LoVo (cell line): ENCODE measurements at regions not wholly inside any gene's neighbourhood (a gene's known extent, or its start where the extent isn't known, plus 50 kb on each side); places are given as distances from the start of the nearest gene placed in this dataset.

Experiments
- DNase-seq: peaks from one replicate; pipeline ENCODE4 v3.0.0-alpha.2; 2016; ENCODE audit warnings: low spot score

DNA sequence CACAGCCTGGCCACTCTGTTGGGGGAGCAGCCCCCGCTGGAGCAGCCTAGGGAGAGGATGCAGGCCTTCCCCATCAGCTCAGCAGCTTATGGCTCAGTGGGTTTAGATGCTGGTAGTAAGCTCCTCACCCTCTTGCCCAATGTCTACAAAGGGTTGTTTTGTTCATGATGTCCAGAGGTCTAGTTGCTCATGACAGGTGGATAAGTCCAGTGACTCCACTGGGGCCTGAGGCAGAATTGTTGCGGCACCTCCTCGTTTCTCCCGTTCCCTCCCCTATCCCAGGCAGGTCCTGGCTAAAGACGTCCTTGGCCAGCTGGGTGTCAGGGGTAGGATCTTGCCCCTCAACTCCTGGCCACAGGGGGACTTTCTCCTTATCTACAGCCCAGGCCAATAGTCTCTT lies 233.5 kb upstream of the B3GAT1 start:
- DNase-seq: no peak

DNA sequence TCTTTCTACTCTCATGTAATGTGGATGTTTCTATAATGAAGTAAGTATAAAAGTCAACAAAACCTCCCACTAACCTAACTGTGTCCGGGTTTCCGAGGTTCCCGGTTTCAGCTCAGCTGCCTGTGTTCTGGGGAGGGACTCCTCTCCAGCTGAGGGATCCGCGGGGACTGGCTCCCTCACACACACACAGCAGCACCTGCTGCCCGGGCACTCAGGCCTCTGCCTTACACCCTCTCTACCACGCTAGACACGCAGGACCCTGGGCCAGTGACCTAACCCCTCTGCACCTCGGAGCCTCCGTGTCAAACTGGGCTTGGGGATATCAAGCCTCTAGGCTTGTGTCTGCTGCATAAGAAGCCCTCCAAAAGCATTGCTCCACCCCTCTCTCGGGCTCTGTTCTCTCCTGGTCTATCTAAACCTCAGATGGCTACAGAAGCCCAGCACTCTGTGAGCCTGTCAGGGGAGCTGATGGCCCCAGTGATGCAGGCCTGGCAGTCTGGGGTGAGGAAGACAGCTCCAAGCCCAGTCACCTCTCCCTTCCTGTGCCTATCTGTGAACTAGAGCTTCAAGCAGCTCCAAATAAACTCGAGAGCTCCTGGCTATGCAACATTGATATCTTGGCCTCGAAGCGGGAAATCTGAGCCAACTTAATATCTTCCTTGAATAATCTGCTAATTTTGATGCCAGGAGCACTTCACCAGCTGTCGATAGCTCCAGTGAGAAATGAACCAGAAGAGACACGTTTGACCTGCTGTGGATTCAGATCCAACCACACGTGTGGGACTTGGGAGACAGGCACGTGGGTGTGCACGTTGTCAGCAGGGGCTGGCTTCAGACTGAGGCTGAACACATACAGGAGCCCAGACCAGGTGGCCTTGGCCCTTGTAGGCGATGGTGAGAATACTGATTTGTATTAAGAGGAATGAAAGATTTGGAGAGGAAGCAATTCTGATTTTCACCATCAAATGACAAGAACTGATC lies 232.7 kb upstream of the B3GAT1 start:
- no peak for DNase-seq

DNA sequence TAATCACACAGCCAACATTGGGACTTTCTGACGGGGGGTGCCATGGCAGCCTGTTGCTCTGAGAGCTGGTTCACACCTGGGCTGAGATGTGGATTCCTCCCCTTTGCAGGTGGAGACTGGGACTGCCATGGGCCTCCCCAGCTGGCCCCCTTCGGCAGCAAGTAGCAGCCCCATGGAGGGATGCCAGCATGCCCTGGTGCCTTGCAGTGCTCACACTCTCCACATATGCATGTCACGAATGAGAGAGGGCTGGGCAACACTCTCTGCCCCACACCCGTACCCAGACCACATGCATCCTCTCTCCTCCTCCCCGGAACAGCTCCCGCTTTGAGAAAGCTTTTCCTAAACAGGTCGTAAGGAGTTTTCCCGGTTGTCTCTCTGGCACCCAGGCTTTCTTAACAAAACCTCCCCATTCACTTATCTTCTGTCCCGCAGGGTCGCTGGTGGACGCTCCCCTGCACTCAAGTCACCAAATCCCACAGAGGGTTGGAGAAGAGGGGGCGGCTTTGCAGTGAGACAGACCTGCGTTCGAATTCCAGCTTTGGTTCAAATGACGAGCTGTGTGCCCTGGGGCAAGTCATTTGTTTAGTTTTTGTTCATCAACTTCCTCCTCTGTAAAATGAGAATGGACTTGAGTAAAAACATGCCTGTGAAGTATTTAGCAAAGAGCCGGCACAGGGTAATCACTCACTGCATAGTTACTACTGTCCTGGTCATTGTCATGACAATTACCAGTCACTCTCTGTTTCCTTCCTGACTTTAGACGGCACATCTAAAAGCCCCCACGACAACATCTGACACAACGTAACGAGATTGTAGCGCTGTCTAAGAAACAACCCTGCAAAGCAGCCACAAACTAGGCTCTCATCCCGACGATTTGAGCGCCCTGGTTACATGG lies 231.3 kb upstream of the B3GAT1 start:
- no peak for DNase-seq

DNA sequence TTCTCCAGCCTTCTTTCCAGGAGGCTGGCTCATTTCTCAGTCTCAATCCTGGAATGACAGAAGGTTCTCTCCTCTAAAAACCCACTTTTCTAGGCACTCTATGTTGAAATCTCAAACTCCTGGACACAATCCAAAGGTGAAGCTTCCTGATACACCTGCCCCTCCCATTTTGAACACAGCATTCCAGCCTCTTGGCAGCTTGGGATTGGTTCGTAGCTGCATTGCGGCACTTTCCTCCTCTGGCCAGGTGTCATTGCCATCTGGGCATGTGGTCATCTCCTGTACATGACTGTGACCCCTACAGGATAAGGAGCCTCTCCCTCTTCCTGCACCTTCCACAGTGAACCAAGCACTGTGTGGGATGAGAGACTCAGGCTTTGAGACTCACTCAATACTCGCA lies 230.2 kb upstream of the B3GAT1 start:
- DNase-seq: no peak

DNA sequence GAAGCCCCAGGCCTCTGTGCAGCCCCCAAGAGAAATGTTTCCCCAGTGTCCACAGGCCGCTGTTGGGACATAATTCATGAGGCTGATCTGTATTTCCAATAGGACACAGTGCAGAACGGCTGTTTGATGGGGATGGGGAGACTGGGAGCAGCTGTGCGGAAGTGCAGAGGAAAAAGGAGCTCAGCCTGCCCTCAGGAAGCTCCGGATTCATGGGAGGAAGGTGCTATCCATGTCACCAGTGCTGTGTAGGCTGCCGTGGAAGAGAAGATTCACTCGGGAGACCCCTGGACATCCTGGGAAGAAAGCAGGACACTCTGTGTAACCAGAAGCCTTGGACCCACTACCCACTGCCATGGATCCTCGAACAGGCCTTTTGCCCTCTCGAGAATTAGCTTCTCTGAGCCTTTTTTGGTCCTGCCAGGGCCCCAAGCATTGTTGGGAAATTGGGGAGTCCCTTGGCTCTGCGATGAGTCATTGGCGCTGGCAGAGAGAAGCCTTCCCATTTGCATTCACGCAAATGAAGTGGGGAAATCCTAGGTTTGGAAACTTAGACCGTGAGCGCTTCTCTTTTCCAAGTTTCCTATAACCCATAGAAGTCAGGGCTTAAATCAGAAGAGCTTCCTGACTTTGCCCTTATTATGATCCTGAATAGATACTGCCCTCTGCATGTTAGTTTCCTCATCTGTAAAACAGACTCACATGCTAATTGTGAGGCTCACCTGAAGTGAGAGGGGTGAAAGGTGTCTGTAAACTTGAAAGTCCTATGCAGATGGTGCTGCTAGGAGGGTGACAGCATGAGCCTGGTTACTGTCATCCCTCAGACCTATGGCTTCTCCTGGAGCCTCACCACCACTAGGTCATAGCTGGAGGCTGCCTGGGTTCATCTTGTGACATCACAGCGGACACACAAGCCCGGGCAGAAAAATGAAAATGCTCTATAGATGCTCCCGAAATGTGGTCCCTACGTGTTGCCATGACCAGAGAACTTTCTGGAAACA lies 229.2 kb upstream of the B3GAT1 start:
- DNase-seq: no peak

DNA sequence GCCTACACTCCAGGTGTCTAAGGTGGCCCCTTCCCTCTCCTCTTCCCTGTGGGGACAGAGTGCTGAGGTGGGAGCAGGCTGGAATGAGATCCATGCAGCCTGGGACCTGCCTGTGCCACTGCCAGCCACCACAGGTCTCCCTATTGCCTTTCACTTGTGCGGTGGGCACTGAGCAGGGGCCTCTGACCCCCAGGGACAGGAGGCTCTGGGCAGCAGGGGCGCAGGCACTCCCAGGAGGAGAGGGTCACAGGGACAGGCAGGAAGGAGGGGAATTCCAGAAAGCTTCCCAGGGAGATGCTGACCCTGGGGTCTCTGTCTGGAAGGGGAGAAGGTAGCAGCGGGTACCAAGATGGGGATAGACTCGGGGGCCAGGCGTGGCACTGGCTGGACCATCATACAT lies 228.5 kb upstream of the B3GAT1 start:
- DNase-seq: no peak

GRCh38 chr11:134639586-134640330 lies 227.7 kb upstream of the B3GAT1 start:
- DNase-seq: peak; percentile 25

DNA sequence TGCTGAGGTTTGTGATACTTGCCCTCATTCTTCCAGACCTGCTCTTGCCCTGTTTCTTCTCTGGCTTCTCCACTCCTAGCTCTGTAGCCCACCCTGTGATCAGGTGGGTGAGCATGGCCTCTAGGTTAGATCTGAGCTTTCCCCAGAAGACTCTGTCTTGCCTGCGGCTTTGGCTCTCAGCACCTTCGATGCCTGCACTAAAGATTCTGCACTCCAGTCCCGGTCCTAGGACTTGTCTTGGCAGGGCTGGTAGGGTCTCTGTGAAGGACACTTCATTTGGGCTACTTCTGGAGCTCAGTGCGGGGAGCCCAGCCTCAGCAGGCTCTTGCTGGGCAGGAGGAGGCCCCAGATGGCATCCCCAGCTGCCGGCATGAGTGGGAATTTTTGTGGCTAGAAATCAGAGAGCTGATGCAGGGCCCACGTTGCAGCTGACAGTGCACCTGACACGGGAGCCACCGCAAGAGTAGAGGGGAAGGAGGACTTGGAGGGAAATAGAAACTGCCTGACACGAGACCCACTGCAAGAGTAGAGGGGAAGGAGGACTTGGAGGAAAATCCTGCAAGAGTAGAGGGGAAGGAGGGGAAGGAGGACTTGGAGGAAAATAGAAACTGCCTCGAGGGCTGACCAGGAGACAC lies 226.9 kb upstream of the B3GAT1 start:
- no peak for DNase-seq

DNA sequence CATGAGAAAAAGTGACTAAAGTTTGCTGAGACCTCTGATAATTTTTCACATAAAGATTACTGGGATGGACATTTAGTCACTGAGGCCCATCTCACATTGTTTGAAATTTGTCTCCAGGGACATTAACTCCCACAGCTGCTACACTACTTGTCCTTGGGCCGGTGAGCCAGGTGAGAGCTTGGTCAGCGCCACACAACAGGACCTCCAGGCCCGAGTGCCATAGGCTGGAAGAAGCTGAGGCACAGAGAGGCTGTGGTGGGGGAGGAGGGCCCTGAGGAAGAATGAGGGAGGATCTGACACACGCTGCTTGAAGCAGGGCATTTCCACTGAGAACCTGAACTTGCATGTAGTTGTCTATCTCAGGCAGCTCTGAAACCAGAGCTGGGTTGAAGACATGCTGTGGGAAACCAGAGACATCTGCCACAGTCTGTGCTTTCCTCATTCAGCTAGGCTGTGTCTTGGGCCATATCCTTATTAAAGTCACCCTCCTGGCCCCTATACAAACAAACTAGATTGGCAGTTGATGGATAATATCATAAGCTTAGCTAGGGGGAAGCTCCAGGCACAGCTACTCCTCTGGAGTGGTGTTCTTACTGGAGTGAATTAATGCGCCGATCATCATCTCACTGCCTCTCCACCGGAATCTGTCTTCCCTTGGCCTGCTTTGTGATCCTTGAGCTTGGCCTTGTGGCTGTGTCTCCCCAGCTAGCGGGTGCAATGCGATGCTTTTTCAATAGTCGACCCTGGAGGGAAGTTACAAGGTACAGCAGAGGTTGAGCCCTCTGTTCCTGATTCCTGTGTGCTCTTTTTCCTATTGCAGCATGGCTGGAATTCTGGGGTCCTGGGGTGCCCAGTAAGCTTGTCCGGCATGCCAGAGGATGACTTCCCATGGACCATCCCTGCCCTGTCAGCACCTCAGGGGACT lies 225.3 kb upstream of the B3GAT1 start:
- no peak for DNase-seq

GRCh38 chr11:134636071-134636470 lies 224.0 kb upstream of the B3GAT1 start:
- DNase-seq: no peak

DNA sequence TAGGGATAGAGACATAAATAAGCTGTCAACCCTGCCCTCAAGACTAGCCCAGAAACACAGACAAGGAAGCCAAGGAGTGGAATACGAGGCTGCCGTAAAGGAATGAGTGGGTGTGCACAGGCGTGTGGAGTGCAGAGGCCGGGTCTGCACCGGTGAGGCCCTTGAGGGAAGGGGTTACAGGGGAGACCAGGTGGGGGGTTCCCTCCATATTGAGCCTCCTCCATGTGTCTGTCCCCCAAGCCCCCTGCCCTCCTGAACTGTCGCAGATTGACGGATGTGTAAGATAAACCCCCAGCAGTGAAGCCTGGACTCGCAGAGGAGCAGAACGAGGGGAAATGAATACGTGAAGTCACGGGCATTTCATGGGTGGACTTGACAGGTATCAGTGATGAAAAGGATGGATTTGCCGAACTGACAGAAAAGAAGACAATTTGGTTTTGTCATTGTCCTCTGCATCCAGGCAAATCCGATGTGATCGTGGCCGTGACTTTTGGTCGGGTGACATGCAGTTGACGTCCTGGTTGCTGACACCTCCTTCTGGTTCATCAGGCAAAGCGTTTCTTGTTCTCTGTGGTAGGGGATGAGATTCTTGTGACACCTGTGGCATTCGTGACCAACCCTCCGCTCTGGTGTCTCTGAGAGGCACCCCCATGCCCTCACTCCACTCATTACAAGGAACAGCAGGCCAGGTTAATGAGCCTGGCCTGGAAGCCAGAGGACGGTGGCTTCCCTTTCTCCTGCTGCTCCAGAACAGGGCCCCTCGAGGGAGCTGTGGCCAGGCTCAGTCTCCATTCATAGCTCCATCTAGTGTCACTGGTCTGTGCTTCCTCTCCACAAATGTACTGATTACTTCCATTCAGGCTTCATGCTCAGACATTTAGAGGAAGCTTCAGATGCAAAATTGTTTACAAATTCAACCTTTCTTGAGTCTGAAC lies 223.1 kb upstream of the B3GAT1 start:
- no peak for DNase-seq

GRCh38 chr11:134633276-134633675 lies 221.2 kb upstream of the B3GAT1 start:
- DNase-seq: no peak

DNA sequence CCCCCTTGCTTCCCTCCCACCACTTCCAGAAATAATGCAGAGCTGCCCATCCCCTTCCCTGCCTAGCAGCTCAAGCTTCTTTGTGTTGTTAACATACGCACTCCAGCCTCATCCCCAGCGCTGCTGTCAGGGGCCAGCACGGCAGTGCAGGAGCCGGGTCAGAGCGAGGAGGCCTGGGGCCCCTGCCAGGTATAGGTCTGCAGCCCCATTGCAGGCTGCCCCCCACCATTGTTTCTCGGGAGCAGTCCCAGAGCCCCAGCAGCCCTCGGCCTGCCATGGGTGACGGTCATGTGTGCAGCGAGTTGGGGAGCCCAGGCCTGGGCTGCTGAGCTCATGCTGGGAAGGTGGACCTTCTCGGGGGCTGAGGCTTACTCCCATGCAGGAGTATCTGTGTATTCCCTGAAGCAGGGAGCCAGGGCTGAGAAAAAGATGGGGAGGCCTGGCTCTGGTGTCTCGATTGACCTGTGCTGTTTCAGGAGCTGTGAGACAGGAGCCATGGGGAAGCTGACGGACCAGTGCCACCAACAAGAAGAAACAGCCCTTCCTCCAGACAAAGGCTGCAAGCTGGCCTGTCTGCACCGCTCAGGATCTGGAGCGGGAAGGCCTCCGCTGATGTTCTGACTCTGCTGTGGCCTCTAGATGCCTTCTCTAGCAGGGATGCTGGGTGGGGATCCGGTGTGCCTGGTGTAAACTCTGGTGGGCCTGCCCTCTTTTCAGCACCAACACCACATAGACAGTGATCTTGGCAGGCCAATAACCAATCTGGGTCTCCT lies 220.5 kb upstream of the B3GAT1 start:
- no peak for DNase-seq

DNA sequence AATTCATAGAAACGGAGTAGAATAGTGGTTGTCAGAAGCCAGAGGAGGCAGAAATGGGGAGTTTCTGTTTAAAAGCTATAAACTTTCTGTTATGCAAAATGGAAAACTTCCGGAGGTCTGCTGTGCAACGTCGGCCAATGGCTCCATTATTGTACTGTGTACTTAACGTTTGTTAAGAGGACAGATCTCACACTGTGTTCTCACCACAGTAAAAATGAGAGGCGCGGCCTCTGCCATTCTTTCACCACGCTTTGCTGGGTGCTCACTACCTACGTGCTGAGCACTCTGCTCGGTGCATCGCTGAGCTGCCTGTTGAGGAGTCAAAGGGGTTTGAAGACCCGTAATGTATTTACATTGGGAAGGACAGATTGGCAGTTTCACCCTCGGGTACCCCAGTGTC lies 218.8 kb upstream of the B3GAT1 start:
- DNase-seq: no peak

DNA sequence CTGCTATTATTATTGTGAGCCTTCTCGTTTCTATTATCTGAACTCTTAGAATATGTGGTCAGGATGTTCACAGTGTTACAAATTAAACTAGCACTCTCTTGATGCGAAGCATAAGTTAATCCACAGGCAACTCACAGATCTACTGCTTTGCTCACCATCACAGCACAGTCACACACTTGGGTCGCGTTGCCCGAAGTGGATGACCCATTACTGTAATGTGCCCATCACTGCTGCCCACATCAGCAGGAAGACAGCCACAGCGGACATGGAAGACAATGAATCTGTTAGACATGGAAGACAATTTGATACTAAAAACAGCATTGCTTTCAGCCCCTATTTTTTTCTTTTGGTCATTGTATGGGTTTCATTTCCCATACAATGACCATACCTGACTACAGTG lies 216.4 kb upstream of the B3GAT1 start:
- DNase-seq: no peak

- no peak for DNase-seq
Measured at GRCh38 chr11:134626032-134626431, 214.0 kb upstream of the B3GAT1 start.

DNA sequence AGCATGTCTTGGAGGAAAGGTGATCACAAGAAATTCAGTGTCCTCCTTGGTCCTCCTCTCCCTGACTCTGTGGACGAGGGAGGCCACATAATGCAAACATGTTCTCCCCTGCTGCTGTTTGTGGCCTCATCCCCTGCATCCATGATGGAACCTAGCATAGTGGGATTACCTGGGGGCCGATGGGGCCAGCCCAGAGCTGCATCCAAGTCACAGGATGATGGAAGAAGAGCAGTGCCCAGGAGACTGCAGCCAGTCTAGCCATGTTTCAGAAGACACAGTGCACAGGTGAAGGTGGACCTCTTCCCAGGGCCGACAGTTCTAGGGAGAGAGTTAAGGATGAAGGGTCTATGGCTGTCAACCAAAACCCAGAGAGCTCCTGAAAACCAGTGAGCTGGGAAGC lies 213.6 kb upstream of the B3GAT1 start:
- DNase-seq: no peak
